ENCODE measurements at regions not wholly inside any gene's neighbourhood (a gene's known extent, or its start where the extent isn't known, plus 50 kb on each side); places are given as distances from the start of the nearest gene placed in this dataset.
"Not testable (repeated sequence)": the region's sequence is repeated elsewhere in the genome, so short reads cannot be mapped to it uniquely, and the experiment has no call there.

DNA sequence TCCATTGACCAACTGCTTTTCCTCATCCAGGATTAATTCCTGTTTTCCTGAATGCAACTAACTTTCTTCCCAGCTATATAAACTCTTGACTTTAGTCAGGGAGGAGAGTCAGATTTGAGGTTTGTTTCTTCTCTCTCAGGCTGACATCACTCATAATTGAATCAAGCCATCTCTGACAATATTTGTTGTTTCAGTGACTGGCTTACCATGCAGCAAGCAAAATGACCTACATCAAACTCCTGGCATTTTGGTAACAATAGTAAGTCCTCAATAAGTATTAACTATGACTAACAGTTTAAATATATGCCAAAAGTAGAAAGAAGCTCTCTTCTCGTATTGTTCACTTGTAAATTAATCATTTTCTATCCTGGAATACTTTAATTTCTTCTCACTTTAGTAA lies 625.7 kb upstream of the KCND2 start:
- TF ChIP-seq, protein P1, sequence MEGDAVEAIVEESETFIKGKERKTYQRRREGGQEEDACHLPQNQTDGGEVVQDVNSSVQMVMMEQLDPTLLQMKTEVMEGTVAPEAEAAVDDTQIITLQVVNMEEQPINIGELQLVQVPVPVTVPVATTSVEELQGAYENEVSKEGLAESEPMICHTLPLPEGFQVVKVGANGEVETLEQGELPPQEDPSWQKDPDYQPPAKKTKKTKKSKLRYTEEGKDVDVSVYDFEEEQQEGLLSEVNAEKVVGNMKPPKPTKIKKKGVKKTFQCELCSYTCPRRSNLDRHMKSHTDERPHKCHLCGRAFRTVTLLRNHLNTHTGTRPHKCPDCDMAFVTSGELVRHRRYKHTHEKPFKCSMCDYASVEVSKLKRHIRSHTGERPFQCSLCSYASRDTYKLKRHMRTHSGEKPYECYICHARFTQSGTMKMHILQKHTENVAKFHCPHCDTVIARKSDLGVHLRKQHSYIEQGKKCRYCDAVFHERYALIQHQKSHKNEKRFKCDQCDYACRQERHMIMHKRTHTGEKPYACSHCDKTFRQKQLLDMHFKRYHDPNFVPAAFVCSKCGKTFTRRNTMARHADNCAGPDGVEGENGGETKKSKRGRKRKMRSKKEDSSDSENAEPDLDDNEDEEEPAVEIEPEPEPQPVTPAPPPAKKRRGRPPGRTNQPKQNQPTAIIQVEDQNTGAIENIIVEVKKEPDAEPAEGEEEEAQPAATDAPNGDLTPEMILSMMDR (IDR thresholded peaks at IDR 0.05; ENCODE audit: unreplicated experiment) = no peak
- no peak for DNase-seq (ENCODE audit: low spot score, unreplicated experiment)
- no peaks in the 10 kb centered on the region for H3K27me3 Mint-ChIP-seq
- no peak overlapping the region for H3K4me3 Mint-ChIP-seq (ENCODE audit: low read depth)
- H3K4me1 Mint-ChIP-seq (ENCODE audit: low read depth) = no peaks in the 10 kb centered on the region
- peaks cover 14% of the 10 kb centered on the region for H3K9me3 Mint-ChIP-seq (ENCODE audit: low read depth)
- H3K36me3 Mint-ChIP-seq (ENCODE audit: insufficient read depth) = no peaks in the 10 kb centered on the region
- no peak overlapping the region for H3K27ac Mint-ChIP-seq

DNA sequence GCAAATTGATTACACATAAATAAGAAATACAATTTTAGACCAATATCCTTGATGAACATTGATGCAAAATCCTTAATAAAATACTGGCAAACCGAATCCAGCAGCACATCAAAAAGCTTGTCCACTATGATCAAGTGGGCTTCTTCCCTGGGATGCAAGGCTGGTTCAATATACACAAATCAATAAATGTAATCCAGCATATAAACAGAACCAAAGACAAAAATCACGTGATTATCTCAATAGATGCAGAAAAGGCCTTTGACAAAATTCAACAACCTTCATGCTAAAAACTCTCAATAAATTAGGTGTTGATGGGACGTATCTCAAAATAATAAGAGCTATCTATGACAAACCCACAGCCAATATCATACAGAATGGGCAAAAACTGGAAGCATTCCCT lies 624.2 kb upstream of the KCND2 start:
- not testable (repeated sequence) for H3K4me3 Mint-ChIP-seq (ENCODE audit: low read depth); H3K27me3 Mint-ChIP-seq; H3K27ac Mint-ChIP-seq; H3K36me3 Mint-ChIP-seq (ENCODE audit: insufficient read depth); H3K4me1 Mint-ChIP-seq (ENCODE audit: low read depth); DNase-seq (ENCODE audit: low spot score, unreplicated experiment)
- H3K9me3 Mint-ChIP-seq (ENCODE audit: low read depth) = peaks cover 16% of the 10 kb centered on the region

DNA sequence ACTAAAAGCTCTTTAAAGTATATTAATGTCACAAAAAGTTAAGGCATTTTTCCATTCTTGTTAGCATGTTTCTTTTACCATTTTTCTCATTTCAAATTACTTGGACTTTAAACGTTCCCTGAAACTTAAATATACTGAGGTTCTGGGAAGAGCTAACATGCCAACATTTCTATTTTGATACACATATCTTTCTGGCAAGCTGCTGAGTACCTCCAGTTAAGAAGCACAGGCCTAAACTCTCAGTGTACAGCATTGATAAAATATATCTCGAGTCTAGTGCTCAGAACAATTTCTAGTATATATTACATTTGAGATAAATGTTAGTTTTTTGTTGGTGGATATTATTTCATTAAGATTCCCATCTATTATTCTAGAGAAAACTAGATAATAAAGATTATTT lies 612.9 kb upstream of the KCND2 start:
- Mint-ChIP-seq H3K36me3 (ENCODE audit: insufficient read depth) (no peaks in the 10 kb centered on the region), H3K9me3 (ENCODE audit: low read depth) (no peaks in the 10 kb centered on the region), H3K4me1 (ENCODE audit: low read depth) (no peaks in the 10 kb centered on the region), H3K4me3 (ENCODE audit: low read depth) (no peak overlapping the region), H3K27me3 (no peaks in the 10 kb centered on the region), H3K27ac (no peak overlapping the region)
- TF ChIP-seq, protein P1 (IDR thresholded peaks at IDR 0.05; ENCODE audit: unreplicated experiment) = no peak
- no peak for DNase-seq (ENCODE audit: low spot score, unreplicated experiment)

DNA sequence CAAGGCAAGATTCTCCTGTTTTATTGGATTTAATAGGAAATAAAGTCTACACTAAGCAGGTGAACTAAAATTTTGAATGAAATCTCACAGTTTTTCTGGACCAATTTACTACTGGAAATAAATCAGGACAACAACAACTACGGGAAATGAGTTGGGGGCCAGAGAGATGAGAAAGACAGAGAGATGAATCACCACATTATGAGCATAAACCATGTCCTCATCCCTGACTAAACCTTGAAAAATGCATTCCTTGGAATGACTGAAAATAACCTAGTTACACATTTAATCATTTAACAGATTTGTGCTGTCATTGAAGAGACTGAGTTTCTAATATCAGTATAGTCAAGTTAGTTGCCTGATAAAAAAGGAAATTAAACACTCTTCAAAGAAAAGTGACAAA lies 608.4 kb upstream of the KCND2 start:
- no peak for DNase-seq (ENCODE audit: low spot score, unreplicated experiment)
- no peak overlapping the region for H3K4me3 Mint-ChIP-seq (ENCODE audit: low read depth)
- TF ChIP-seq, protein P1 (IDR thresholded peaks at IDR 0.05; ENCODE audit: unreplicated experiment) = no peak
- no peaks in the 10 kb centered on the region for H3K36me3 Mint-ChIP-seq (ENCODE audit: insufficient read depth)
- no peak overlapping the region for H3K27ac Mint-ChIP-seq
- no peaks in the 10 kb centered on the region for H3K4me1 Mint-ChIP-seq (ENCODE audit: low read depth)
- no peaks in the 10 kb centered on the region for H3K27me3 Mint-ChIP-seq
- no peaks in the 10 kb centered on the region for H3K9me3 Mint-ChIP-seq (ENCODE audit: low read depth)

DNA sequence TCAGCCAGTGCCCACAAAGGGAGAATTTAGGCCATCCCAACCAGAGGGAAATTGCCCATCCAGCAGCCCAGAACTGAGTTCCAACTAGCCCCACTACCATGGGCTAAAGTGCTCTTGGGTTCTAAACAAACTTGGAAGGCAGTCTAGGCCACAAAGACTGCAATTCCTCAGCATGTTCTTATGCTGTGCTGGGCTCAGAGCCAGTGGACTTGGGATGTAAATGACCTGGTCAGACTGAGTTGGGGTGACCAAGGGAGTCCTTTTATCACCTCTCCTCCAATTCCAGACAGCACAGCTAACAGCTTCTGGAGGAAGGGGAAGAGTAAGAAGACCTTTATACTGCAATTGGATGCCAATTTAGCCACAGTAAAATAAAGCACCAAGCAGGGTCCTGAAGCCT lies 607.2 kb upstream of the KCND2 start:
- TF ChIP-seq, protein P1 (IDR thresholded peaks at IDR 0.05; ENCODE audit: unreplicated experiment) = no peak
- Mint-ChIP-seq H3K9me3 (ENCODE audit: low read depth) (no peaks in the 10 kb centered on the region), H3K27ac (no peak overlapping the region), H3K27me3 (no peaks in the 10 kb centered on the region), H3K4me1 (ENCODE audit: low read depth) (no peaks in the 10 kb centered on the region), H3K36me3 (ENCODE audit: insufficient read depth) (no peaks in the 10 kb centered on the region), H3K4me3 (ENCODE audit: low read depth) (no peak overlapping the region)
- no peak for DNase-seq (ENCODE audit: low spot score, unreplicated experiment)

DNA sequence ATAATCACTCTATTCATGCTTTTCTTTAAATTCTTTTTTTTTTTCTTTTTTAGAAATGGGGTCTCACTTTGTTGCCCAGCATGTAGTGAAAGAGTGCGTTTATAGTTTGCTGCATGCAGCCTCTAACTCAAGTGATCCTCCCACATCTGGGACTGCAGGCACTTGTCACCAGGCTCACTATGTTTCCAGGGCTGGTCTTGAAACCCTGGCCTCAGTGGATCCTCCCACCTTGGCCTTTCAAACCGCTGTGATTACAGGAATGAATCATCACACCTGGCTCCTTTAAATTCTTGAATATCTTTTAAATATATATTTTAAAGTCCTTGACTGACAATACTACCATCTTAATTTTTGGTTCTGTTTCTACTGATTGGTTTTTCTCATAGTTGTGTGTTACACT lies 591.6 kb upstream of the KCND2 start:
- Mint-ChIP-seq H3K4me1 (ENCODE audit: low read depth) (peaks cover 10% of the 10 kb centered on the region), H3K27me3 (peaks cover 5% of the 10 kb centered on the region), H3K36me3 (ENCODE audit: insufficient read depth) (no peaks in the 10 kb centered on the region), H3K4me3 (ENCODE audit: low read depth) (no peak overlapping the region), H3K27ac (no peak overlapping the region), H3K9me3 (ENCODE audit: low read depth) (no peaks in the 10 kb centered on the region)
- TF ChIP-seq, protein P1 (IDR thresholded peaks at IDR 0.05; ENCODE audit: unreplicated experiment) = no peak
- no peak for DNase-seq (ENCODE audit: low spot score, unreplicated experiment)
